SK-N-SH (cell line): ENCODE measurements at regions not wholly inside any gene's neighbourhood (a gene's known extent, or its start where the extent isn't known, plus 50 kb on each side); places are given as distances from the start of the nearest gene placed in this dataset.

Experiments used
- CTCF ChIA-PET: fragments of 300-600, 350-600 bp; formaldehyde crosslinking; extraction: SDS; loops from one replicate; lab custom pipeline; 2021; lab: Yijun Ruan, JAX
- POLR2A ChIA-PET: fragments of 350-600 bp; sonication (Branson Sonifier 250); formaldehyde crosslinking; extraction: SDS; loops from one replicate; lab custom pipeline; 2020; ENCODE audit warnings: antibody characterized with exemption, inconsistent platforms; lab: Yijun Ruan, JAX
- DNase-seq: peaks from one replicate; pipeline ENCODE4 v3.0.0; 2012
- H2AFZ ChIP-seq: fragments of 200-600 bp; sonication (generic); 2 replicates; pipeline ENCODE4 v1.8.1; 2016; ENCODE audit warnings: antibody characterized with exemption, mild to moderate bottlenecking, low read depth
- H3F3A ChIP-seq: fragments of 200-600 bp; sonication (generic); replicated peaks from 2 replicates; pipeline ENCODE3; 2016; ENCODE audit warnings: antibody characterized with exemption, mild to moderate bottlenecking; ENCODE audit not compliant: insufficient read depth
- H3K27ac ChIP-seq, 2 experiments: fragments of 200-500 bp in 1 of 2; fragments of 200-600 bp in 1 of 2; sonication (Bioruptor generic) in 1 of 2; sonication (generic), shearing (Covaris generic) in 1 of 2; 2 replicates each; pipeline versions ENCODE4 v1.5.1 to v1.6.1; 2014 to 2016; ENCODE audit warnings: low read depth in 2 of 2, inconsistent platforms in 1 of 2, low read length in 1 of 2, mild to moderate bottlenecking in 1 of 2, mixed read lengths in 1 of 2
- H3K27me3 ChIP-seq: fragments of 200-600 bp; sonication (generic), shearing (Covaris generic); 2 replicates; pipeline ENCODE4 v1.6.1; 2016; ENCODE audit warnings: mixed run types; ENCODE audit not compliant: insufficient read depth
- H3K36me3 ChIP-seq, 2 experiments: fragments of 200-500 bp in 1 of 2; fragments of 200-600 bp in 1 of 2; sonication (Bioruptor generic) in 1 of 2; sonication (generic) in 1 of 2; replicated peaks in 1 of 2; 2 replicates each; pipeline versions ENCODE3 to v1.5.1; 2014 to 2016; ENCODE audit warnings: low read length in 1 of 2, mild to moderate bottlenecking in 1 of 2; ENCODE audit not compliant: insufficient read depth in 2 of 2, control insufficient read depth in 1 of 2
- H3K4me1 ChIP-seq, 2 experiments: fragments of 200-500 bp in 1 of 2; fragments of 200-600 bp in 1 of 2; sonication (Bioruptor generic) in 1 of 2; sonication (generic), shearing (Covaris generic) in 1 of 2; 2 replicates each; pipeline versions ENCODE4 v1.5.1 to v1.6.1; 2014 to 2016; ENCODE audit warnings: low read depth in 1 of 2, low read length in 1 of 2, mixed run types in 1 of 2; ENCODE audit not compliant: insufficient read depth in 2 of 2, control insufficient read depth in 1 of 2
- H3K4me2 ChIP-seq: fragments of 200-600 bp; sonication (generic), shearing (Covaris generic); 2 replicates; pipeline ENCODE4 v1.6.1; 2017; ENCODE audit warnings: mixed run types
- H3K4me3 ChIP-seq, 2 experiments: fragments of 200-500 bp in 1 of 2; fragments of 200-600 bp in 1 of 2; sonication (Bioruptor generic) in 1 of 2; sonication (generic), shearing (Covaris generic) in 1 of 2; 2 replicates each; pipeline versions ENCODE4 v1.5.1 to v1.8.1; 2014 to 2016; ENCODE audit warnings: low read depth in 2 of 2, inconsistent platforms in 1 of 2, low read length in 1 of 2, mild to moderate bottlenecking in 1 of 2, mixed read lengths in 1 of 2, moderate library complexity in 1 of 2
- H3K79me2 ChIP-seq: fragments of 200-600 bp; sonication (generic); 2 replicates; pipeline ENCODE4 v1.8.1; 2017; ENCODE audit warnings: mild to moderate bottlenecking; ENCODE audit not compliant: insufficient read depth
- H3K9ac ChIP-seq: fragments of 200-600 bp; sonication (generic); 2 replicates; pipeline ENCODE4 v1.6.1; 2017; ENCODE audit warnings: mixed run types
- H3K9me2 ChIP-seq: fragments of 200-600 bp; sonication (generic); 2 replicates; pipeline ENCODE4 v1.6.1; 2017; ENCODE audit warnings: mixed run types
- H3K9me3 ChIP-seq: fragments of 200-600 bp; sonication (generic); 2 replicates; pipeline ENCODE4 v1.6.1; 2017; ENCODE audit warnings: mixed run types, mild to moderate bottlenecking, moderate library complexity
- H4K20me1 ChIP-seq: fragments of 200-600 bp; sonication (generic); 2 replicates; pipeline ENCODE4 v1.6.1; 2017; ENCODE audit warnings: mild to moderate bottlenecking, mixed run types; ENCODE audit not compliant: insufficient read depth
- CHD2 ChIP-seq: fragments of 150-350 bp; IDR thresholded peaks from 2 replicates; pipeline ENCODE4 v1.6.1; 2018; ENCODE audit warnings: low read length; ENCODE audit not compliant: partially characterized antibody
- ELF1 ChIP-seq: IDR thresholded peaks from 2 replicates; pipeline ENCODE4 v1.4.0; 2012
- EZH2phosphoT487 ChIP-seq: fragments of 200-600 bp; sonication (generic); IDR thresholded peaks from 2 replicates; pipeline ENCODE4 v1.6.1; 2017; ENCODE audit warnings: low read depth, mixed run types, mild to moderate bottlenecking, antibody characterized with exemption, moderate library complexity, borderline replicate concordance
- FOSL2 ChIP-seq: IDR thresholded peaks from 2 replicates; pipeline ENCODE4 v1.4.0; 2012; ENCODE audit warnings: low read depth, mild to moderate bottlenecking, moderate library complexity, borderline replicate concordance
- FOXJ3 ChIP-seq: sonication (generic); formaldehyde crosslinking; IDR thresholded peaks from 2 replicates; pipeline ENCODE4 v1.5.1; 2020; ENCODE audit warnings: mild to moderate bottlenecking, missing genetic modification reagents
- FOXM1 ChIP-seq: IDR thresholded peaks from 2 replicates; pipeline ENCODE4 v1.4.0; 2012; ENCODE audit warnings: low read depth, mild to moderate bottlenecking
- GABPA ChIP-seq: IDR thresholded peaks from 2 replicates; pipeline ENCODE4 v1.4.0; 2012; ENCODE audit warnings: low read depth, mild to moderate bottlenecking
- GATA2 ChIP-seq: sonication (generic); formaldehyde crosslinking; IDR thresholded peaks from 2 replicates; pipeline ENCODE4 v1.5.0; 2020; ENCODE audit warnings: mild to moderate bottlenecking, missing genetic modification reagents
- JUND ChIP-seq: IDR thresholded peaks from 2 replicates; pipeline ENCODE4 v1.4.0; 2012
- MEF2A ChIP-seq: IDR thresholded peaks from 2 replicates; pipeline ENCODE4 v1.4.0; 2012; ENCODE audit warnings: low read depth, borderline replicate concordance
- NFIC ChIP-seq: IDR thresholded peaks from 2 replicates; pipeline ENCODE4 v1.4.0; 2012; ENCODE audit warnings: borderline replicate concordance
- NRF1 ChIP-seq: IDR thresholded peaks from 2 replicates; pipeline ENCODE4 v1.6.1; 2012; ENCODE audit warnings: low read depth, mild to moderate bottlenecking, low read length
- PBX3 ChIP-seq: IDR thresholded peaks from 2 replicates; pipeline ENCODE4; 2012
- RFX5 ChIP-seq: IDR thresholded peaks from 2 replicates; pipeline ENCODE4 v1.6.1; 2012; ENCODE audit warnings: mild to moderate bottlenecking, improper control_type of control experiment, low read length
- SMC3 ChIP-seq: IDR thresholded peaks from 2 replicates; pipeline ENCODE4 v1.6.1; 2012; ENCODE audit warnings: low read depth, low read length, improper control_type of control experiment
- TAF1 ChIP-seq: IDR thresholded peaks from 2 replicates; pipeline ENCODE4 v1.6.1; 2012; ENCODE audit warnings: low read depth, mild to moderate bottlenecking, low read length, moderate library complexity, borderline replicate concordance
- ZBTB33 ChIP-seq: IDR thresholded peaks from 2 replicates; pipeline ENCODE4 v1.4.0; 2012; ENCODE audit warnings: low read depth, borderline replicate concordance
- WGBS: methylation state at CpG from one replicate; pipeline ENCODE4 v1.1.6; 2017; ENCODE audit warnings: low lambda C conversion rate; 5-methylcytosine and 5-hydroxymethylcytosine counted together
- TF ChIP-seq, protein P1 (sequence below): IDR thresholded peaks from 2 replicates; pipeline ENCODE4 v1.4.0; 2012; ENCODE audit warnings: low read depth, borderline replicate concordance
- TF ChIP-seq, protein P2 (sequence below): IDR thresholded peaks from 2 replicates; pipeline ENCODE4 v1.4.0; 2012; ENCODE audit warnings: low read depth
- TF ChIP-seq, protein P3 (sequence below): fragments of 150-350 bp; IDR thresholded peaks from 2 replicates; pipeline ENCODE4 v1.6.1; 2017; ENCODE audit warnings: antibody characterized with exemption, low read length, low read depth, borderline replicate concordance

GRCh38 chr12:124194893-124195566 lies 99.9 kb upstream of the RFLNA start:
- TF ChIP-seq SMC3: no peak
- no peak for TF ChIP-seq FOXJ3 (CRISPR knock-in tag)
- no peak for TF ChIP-seq RFX5
- TF ChIP-seq, protein P1, sequence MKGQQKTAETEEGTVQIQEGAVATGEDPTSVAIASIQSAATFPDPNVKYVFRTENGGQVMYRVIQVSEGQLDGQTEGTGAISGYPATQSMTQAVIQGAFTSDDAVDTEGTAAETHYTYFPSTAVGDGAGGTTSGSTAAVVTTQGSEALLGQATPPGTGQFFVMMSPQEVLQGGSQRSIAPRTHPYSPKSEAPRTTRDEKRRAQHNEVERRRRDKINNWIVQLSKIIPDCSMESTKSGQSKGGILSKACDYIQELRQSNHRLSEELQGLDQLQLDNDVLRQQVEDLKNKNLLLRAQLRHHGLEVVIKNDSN: no peak
- TF ChIP-seq MEF2A: no peak
- TF ChIP-seq, protein P2, sequence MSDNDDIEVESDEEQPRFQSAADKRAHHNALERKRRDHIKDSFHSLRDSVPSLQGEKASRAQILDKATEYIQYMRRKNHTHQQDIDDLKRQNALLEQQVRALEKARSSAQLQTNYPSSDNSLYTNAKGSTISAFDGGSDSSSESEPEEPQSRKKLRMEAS: no peak
- no peak for TF ChIP-seq NFIC
- no peak for TF ChIP-seq JUND
- TF ChIP-seq EZH2phosphoT487: no peak
- no peak for TF ChIP-seq GATA2 (CRISPR knock-in tag)
- TF ChIP-seq, protein P3, sequence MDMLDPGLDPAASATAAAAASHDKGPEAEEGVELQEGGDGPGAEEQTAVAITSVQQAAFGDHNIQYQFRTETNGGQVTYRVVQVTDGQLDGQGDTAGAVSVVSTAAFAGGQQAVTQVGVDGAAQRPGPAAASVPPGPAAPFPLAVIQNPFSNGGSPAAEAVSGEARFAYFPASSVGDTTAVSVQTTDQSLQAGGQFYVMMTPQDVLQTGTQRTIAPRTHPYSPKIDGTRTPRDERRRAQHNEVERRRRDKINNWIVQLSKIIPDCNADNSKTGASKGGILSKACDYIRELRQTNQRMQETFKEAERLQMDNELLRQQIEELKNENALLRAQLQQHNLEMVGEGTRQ: no peak
- TF ChIP-seq FOSL2: no peak
- no peak for TF ChIP-seq ELF1
- TF ChIP-seq ZBTB33: no peak
- no peak for TF ChIP-seq PBX3
- TF ChIP-seq TAF1: no peak
- TF ChIP-seq FOXM1: no peak
- no peak for TF ChIP-seq GABPA
- no peak for TF ChIP-seq CHD2
- TF ChIP-seq NRF1: no peak
- Histone ChIP-seq H3K9ac (no peak overlapping the region), H2AFZ (no peak overlapping the region), H3K27me3 (no peaks in the 10 kb centered on the region), H3K79me2 (no peaks in the 10 kb centered on the region), H3K4me2 (no peak overlapping the region), H3K9me2 (no peaks in the 10 kb centered on the region), H3K36me3 (no peaks in the 10 kb centered on the region), H3F3A (no peaks in the 10 kb centered on the region), H3K9me3 (no peaks in the 10 kb centered on the region), H3K4me1 (peaks cover 0 to 5% of the 10 kb centered on the region in 2 experiments; a peak in 1 of 4 replicates), H3K4me3 (no peak overlapping the region), H3K27ac (no peak overlapping the region), H4K20me1 (no peaks in the 10 kb centered on the region)
- CTCF ChIA-PET: no interaction called here
- POLR2A ChIA-PET: no interaction called here
- peak; percentile 33 for DNase-seq
- 59% methylated on average over 18 of the region's 18 CpGs for WGBS
